Suprapubic skin (tissue), 4 donors: ENCODE measurements at regions not wholly inside any gene's neighbourhood (a gene's known extent, or its start where the extent isn't known, plus 50 kb on each side); places are given as distances from the start of the nearest gene placed in this dataset.

ENCODE experiments used
- DNase-seq, 2 donors: peaks; one replicate each; pipeline ENCODE4 v3.0.0-alpha.2; 2019; ENCODE audit warnings: low spot score in 2 of 2
- H3K27ac ChIP-seq: fragments of 200-600 bp; sonication (generic); one replicate; pipeline ENCODE4 v1.5.1; 2019
- H3K27me3 ChIP-seq: fragments of 200-600 bp; sonication (generic); one replicate; pipeline ENCODE4 v1.5.1; 2019
- H3K36me3 ChIP-seq: fragments of 200-600 bp; sonication (generic); one replicate; pipeline ENCODE4 v1.5.1; 2019
- H3K4me1 ChIP-seq: fragments of 200-600 bp; sonication (generic); one replicate; pipeline ENCODE4 v1.5.1; 2019
- H3K4me3 ChIP-seq: fragments of 200-600 bp; sonication (generic); one replicate; pipeline ENCODE4 v1.5.1; 2019; ENCODE audit warnings: mild to moderate bottlenecking
- H3K9me3 ChIP-seq: fragments of 200-600 bp; sonication (generic); one replicate; pipeline ENCODE4 v1.5.1; 2019
- CTCF ChIP-seq, 2 donors: fragments of 200-600 bp in 1 of 2; fragments of 450-650 bp in 1 of 2; sonication (generic) in 1 of 2; IDR thresholded peaks; one replicate each; pipeline ENCODE4 v1.5.1; 2016 to 2019; ENCODE audit warnings: antibody characterized with exemption in 2 of 2, mild to moderate bottlenecking in 1 of 2, moderate library complexity in 1 of 2
- EP300 ChIP-seq: sonication (generic); formaldehyde crosslinking; IDR thresholded peaks from one replicate; pipeline ENCODE4 v1.6.1; 2017; ENCODE audit warnings: antibody characterized with exemption
- POLR2A ChIP-seq, 2 donors: fragments of 450-650 bp; IDR thresholded peaks; one replicate each; pipeline ENCODE4 v1.6.1; 2017; ENCODE audit warnings: antibody characterized with exemption in 2 of 2, mild to moderate bottlenecking in 2 of 2, moderate library complexity in 2 of 2
- POLR2AphosphoS5 ChIP-seq, 3 donors: sonication (generic); formaldehyde crosslinking; IDR thresholded peaks; one replicate each; pipeline ENCODE4 v1.6.1; 2017; ENCODE audit warnings: antibody characterized with exemption in 3 of 3
- WGBS: methylation state at CpG from one replicate; pipeline ENCODE4 v1.1.5; 2018; 5-methylcytosine and 5-hydroxymethylcytosine counted together

DNA sequence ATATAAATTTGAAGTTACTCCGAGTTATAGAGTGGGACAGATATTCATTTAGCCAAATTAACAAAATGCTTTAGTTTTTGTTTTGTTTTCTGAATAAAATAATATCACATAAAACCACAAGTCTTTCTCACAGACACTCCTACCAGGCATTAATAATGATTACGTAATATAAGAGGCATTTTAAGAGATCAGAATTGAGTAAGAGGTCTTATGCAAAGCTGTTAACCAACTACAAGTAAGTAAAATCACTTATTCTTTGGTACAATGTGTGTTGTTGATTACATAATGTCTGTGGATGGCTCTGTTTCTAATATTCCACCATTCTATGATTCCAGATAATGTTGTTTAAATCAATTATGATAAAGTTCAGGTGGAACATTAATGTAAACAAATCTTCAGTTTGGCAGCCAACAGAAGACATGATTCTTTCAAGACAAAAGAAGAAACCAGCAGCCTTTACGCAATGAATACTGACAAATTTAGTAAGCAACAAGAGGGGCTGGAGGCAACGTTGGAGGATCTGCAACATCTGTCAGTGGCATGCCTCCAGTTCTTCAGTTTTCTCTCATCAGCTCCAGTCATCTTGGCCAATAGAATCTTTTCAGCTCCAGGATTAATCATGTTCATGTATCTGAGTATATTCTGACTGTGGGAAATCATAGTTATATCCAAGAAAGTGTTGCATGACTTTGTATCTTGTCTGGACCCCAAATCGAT lies 403.8 kb downstream of the SLITRK5 start:
- Histone ChIP-seq H3K36me3 (no peaks in the 10 kb centered on the region), H3K4me1 (no peaks in the 10 kb centered on the region), H3K27me3 (no peaks in the 10 kb centered on the region), H3K27ac (no peak overlapping the region), H3K4me3 (no peak overlapping the region), H3K9me3 (no peaks in the 10 kb centered on the region)
- TF ChIP-seq POLR2AphosphoS5 (IDR thresholded peaks at IDR 0.05) (no peak), POLR2A (IDR thresholded peaks at IDR 0.05) (no peak), EP300 (no peak), CTCF (IDR thresholded peaks at IDR 0.05) (no peak)
- DNase-seq: peak in 1 of 2 donors; percentile 61
- WGBS: 45% methylated on average over 5 of the region's 5 CpGs

DNA sequence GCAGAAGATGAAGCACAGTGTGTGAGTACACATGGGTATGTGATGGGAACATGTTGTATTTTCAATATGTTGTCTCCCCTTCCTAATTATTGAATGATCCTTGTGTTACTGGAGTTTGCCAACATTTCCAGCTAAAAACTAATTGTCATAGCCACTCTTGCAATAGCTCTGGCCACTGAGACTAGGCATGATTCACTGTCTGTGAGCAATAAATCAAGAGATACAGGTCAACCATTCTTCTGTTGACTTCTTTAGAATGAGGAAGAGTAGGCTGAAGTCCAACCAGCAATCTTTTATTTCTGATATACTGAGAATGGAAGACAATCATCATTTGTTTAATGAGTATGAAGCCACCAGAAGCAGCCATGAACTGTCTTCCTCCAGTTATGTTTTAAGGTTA lies 413.9 kb downstream of the SLITRK5 start:
- Histone ChIP-seq H3K27ac (no peak overlapping the region), H3K4me3 (no peak overlapping the region), H3K36me3 (no peaks in the 10 kb centered on the region), H3K4me1 (no peaks in the 10 kb centered on the region), H3K9me3 (no peaks in the 10 kb centered on the region), H3K27me3 (no peaks in the 10 kb centered on the region)
- DNase-seq: no peak
- TF ChIP-seq EP300 (no peak), CTCF (IDR thresholded peaks at IDR 0.05) (no peak), POLR2A (IDR thresholded peaks at IDR 0.05) (no peak), POLR2AphosphoS5 (IDR thresholded peaks at IDR 0.05) (no peak)

DNA sequence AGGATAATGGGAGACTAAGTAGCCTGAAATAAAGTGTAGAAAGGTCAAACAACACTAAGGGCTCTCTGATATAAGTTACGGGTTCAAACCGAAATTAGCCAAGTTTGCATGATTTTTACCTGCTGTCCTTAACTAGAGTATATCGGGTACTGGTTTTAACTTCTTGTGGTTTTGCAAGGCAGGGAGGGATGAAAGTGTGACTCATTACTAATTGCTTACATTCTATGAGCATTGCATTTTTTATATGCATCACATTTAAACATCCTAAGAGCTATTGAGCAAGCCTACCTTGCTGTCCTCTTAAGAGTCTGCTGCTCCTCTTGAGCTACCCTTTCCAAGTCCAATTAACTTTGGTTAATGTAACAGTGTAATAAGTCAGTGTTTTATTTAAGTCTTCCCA lies 415.4 kb downstream of the SLITRK5 start:
- Histone ChIP-seq H3K9me3 (no peaks in the 10 kb centered on the region), H3K27me3 (no peaks in the 10 kb centered on the region), H3K4me1 (no peaks in the 10 kb centered on the region), H3K36me3 (no peaks in the 10 kb centered on the region), H3K27ac (no peak overlapping the region), H3K4me3 (no peak overlapping the region)
- 86% methylated on average over 3 of the region's 3 CpGs for WGBS
- TF ChIP-seq POLR2A (IDR thresholded peaks at IDR 0.05) (no peak), POLR2AphosphoS5 (IDR thresholded peaks at IDR 0.05) (no peak), CTCF (IDR thresholded peaks at IDR 0.05) (no peak), EP300 (no peak)
- DNase-seq: no peak

DNA sequence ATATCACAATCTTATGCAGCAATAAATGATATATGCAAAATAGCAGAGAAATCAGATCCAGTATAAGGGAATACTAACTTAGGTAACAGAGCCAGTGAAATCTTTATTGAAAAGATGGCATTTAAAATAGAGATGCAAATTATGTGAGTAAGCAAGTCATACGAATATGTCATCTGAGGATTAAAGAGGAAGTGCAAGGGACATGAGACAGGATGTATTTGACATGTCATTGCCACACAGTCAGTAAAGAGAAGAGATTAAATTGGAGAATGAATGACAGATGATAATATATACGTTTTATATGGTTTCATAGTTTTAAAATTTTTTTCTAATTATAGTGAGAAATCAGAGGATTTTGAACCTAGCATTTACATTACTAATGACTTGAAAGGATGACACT lies 426.4 kb downstream of the SLITRK5 start:
- H3K4me3 ChIP-seq: no peak overlapping the region
- no peaks in the 10 kb centered on the region for H3K27me3 ChIP-seq
- 29% methylated on average over 2 of the region's 2 CpGs for WGBS
- no peaks in the 10 kb centered on the region for H3K4me1 ChIP-seq
- no peak for DNase-seq
- H3K27ac ChIP-seq: no peak overlapping the region
- no peak for TF ChIP-seq POLR2AphosphoS5 (IDR thresholded peaks at IDR 0.05)
- TF ChIP-seq EP300: no peak
- TF ChIP-seq CTCF (IDR thresholded peaks at IDR 0.05): no peak
- no peak for TF ChIP-seq POLR2A (IDR thresholded peaks at IDR 0.05)
- H3K36me3 ChIP-seq: no peaks in the 10 kb centered on the region
- no peaks in the 10 kb centered on the region for H3K9me3 ChIP-seq

- H3K36me3 ChIP-seq: no peaks in the 10 kb centered on the region
- DNase-seq: no peak
- no peaks in the 10 kb centered on the region for H3K9me3 ChIP-seq
- no peak for TF ChIP-seq CTCF (IDR thresholded peaks at IDR 0.05)
- no peak for TF ChIP-seq POLR2AphosphoS5 (IDR thresholded peaks at IDR 0.05)
- TF ChIP-seq POLR2A (IDR thresholded peaks at IDR 0.05): no peak
- TF ChIP-seq EP300: no peak
- H3K27ac ChIP-seq: no peak overlapping the region
- H3K4me1 ChIP-seq: no peaks in the 10 kb centered on the region
- no peak overlapping the region for H3K4me3 ChIP-seq
- 52% methylated on average over 1 of the region's 1 CpG for WGBS
- no peaks in the 10 kb centered on the region for H3K27me3 ChIP-seq
These were observed 432.7 kb downstream of the SLITRK5 start for GRCh38 chr13:88103824-88104223.
